ENCODE measurements at regions not wholly inside any gene's neighbourhood (a gene's known extent, or its start where the extent isn't known, plus 50 kb on each side); places are given as distances from the start of the nearest gene placed in this dataset.

DNA sequence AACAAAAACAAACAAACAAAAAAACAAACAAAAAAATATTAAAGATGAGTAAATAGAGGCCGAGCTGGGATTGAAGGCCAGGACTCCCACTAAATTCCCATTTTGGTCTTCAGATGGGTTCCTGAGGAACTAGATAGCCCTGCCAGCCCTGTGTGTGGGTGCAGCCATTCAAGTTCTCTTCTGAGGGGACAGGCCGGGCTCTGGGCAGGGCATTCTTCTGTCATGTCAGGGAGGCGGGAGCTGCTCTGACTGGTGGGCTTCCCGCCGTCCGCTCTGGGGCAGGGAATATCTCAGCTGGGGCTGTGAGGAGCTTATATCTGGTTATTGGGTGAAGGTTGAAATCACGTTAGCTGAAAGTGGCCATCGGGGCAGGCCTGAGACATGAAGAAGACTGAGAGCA is 127.3 kb upstream of the CXCR4 start:
- Histone ChIP-seq H3K27ac (ENCODE audit: low read length) (no peak overlapping the region), H3K4me3 (ENCODE audit: low read depth in 2 of 2, low read length in 2 of 2) (no peak overlapping the region), H3K4me1 (ENCODE audit: control insufficient read depth, insufficient read depth, low read length) (no peaks in the 10 kb centered on the region), H3K27me3 (ENCODE audit: control insufficient read depth, insufficient read depth, low read length) (no peaks in the 10 kb centered on the region), H3K36me3 (ENCODE audit: control insufficient read depth, insufficient read depth, low read length) (no peaks in the 10 kb centered on the region), H3K9me3 (ENCODE audit: control insufficient read depth, insufficient read depth, low read depth, low read length) (no peaks in the 10 kb centered on the region)
- BruUV-seq (replicated peaks) = no TSS peak
- TF ChIP-seq, protein P1, sequence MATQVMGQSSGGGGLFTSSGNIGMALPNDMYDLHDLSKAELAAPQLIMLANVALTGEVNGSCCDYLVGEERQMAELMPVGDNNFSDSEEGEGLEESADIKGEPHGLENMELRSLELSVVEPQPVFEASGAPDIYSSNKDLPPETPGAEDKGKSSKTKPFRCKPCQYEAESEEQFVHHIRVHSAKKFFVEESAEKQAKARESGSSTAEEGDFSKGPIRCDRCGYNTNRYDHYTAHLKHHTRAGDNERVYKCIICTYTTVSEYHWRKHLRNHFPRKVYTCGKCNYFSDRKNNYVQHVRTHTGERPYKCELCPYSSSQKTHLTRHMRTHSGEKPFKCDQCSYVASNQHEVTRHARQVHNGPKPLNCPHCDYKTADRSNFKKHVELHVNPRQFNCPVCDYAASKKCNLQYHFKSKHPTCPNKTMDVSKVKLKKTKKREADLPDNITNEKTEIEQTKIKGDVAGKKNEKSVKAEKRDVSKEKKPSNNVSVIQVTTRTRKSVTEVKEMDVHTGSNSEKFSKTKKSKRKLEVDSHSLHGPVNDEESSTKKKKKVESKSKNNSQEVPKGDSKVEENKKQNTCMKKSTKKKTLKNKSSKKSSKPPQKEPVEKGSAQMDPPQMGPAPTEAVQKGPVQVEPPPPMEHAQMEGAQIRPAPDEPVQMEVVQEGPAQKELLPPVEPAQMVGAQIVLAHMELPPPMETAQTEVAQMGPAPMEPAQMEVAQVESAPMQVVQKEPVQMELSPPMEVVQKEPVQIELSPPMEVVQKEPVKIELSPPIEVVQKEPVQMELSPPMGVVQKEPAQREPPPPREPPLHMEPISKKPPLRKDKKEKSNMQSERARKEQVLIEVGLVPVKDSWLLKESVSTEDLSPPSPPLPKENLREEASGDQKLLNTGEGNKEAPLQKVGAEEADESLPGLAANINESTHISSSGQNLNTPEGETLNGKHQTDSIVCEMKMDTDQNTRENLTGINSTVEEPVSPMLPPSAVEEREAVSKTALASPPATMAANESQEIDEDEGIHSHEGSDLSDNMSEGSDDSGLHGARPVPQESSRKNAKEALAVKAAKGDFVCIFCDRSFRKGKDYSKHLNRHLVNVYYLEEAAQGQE (IDR thresholded peaks at IDR 0.05; ENCODE audit: insufficient read depth in 1 of 2, low read depth in 2 of 2, low read length in 1 of 2) = no peak
- TF ChIP-seq TCF7L2 (IDR thresholded peaks at IDR 0.05; ENCODE audit: low read depth, low read length) (no peak), POLR2AphosphoS5 (IDR thresholded peaks at IDR 0.05; ENCODE audit: low read depth, low read length) (no peak), SIN3A (IDR thresholded peaks at IDR 0.05; ENCODE audit: borderline replicate concordance, insufficient read depth, low read depth, low read length) (no peak)
- TF ChIP-seq, protein P2, sequence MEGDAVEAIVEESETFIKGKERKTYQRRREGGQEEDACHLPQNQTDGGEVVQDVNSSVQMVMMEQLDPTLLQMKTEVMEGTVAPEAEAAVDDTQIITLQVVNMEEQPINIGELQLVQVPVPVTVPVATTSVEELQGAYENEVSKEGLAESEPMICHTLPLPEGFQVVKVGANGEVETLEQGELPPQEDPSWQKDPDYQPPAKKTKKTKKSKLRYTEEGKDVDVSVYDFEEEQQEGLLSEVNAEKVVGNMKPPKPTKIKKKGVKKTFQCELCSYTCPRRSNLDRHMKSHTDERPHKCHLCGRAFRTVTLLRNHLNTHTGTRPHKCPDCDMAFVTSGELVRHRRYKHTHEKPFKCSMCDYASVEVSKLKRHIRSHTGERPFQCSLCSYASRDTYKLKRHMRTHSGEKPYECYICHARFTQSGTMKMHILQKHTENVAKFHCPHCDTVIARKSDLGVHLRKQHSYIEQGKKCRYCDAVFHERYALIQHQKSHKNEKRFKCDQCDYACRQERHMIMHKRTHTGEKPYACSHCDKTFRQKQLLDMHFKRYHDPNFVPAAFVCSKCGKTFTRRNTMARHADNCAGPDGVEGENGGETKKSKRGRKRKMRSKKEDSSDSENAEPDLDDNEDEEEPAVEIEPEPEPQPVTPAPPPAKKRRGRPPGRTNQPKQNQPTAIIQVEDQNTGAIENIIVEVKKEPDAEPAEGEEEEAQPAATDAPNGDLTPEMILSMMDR (IDR thresholded peaks at IDR 0.05) = no peak
- POLR2A ChIA-PET = no interaction called here
- DNase-seq (ENCODE audit: low read depth, low spot score) (no peak), ATAC-seq (no peak)
- in situ Hi-C loops (cut with HindIII; ENCODE audit: low pct_unique_long_range_greater_than_20kb, low sequenced_read_pairs) (no loop called here), intact Hi-C loops (cut with micrococcal nuclease; ENCODE audit: unreplicated experiment) (no loop called here)
- CTCF ChIA-PET = no interaction called here

DNA sequence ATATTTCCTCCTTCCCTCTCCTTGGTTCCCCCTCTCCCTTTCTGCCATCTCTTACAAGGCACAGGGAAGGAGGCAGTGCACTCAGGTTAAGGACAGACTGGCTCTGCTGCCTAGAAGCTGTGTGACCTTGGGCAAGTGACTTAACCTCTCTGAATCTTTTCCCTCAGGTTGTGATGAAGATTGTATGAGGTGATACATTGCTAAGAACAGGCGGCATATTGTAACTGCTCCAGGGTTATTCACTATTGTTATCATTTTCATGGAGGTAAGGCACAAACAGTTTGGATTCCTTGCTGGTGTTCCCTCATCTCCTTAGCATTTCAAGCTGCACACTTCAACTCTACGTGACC is 126.6 kb upstream of the CXCR4 start:
- DNase-seq (ENCODE audit: low read depth, low spot score) = no peak
- no peak for ATAC-seq
- H3K36me3 ChIP-seq (ENCODE audit: control insufficient read depth, insufficient read depth, low read length) = no peaks in the 10 kb centered on the region
- ChIA-PET POLR2A (no interaction called here), CTCF (no interaction called here)
- TF ChIP-seq, protein P2 (IDR thresholded peaks at IDR 0.05) = no peak
- no peak for TF ChIP-seq SIN3A (IDR thresholded peaks at IDR 0.05; ENCODE audit: borderline replicate concordance, insufficient read depth, low read depth, low read length)
- no peak for TF ChIP-seq TCF7L2 (IDR thresholded peaks at IDR 0.05; ENCODE audit: low read depth, low read length)
- TF ChIP-seq, protein P1 (IDR thresholded peaks at IDR 0.05; ENCODE audit: insufficient read depth in 1 of 2, low read depth in 2 of 2, low read length in 1 of 2) = no peak
- no peak for TF ChIP-seq POLR2AphosphoS5 (IDR thresholded peaks at IDR 0.05; ENCODE audit: low read depth, low read length)
- intact Hi-C loops (cut with micrococcal nuclease; ENCODE audit: unreplicated experiment) = no loop called here
- H3K4me1 ChIP-seq (ENCODE audit: control insufficient read depth, insufficient read depth, low read length) = no peaks in the 10 kb centered on the region
- in situ Hi-C loops (cut with HindIII; ENCODE audit: low pct_unique_long_range_greater_than_20kb, low sequenced_read_pairs) = no loop called here
- no peaks in the 10 kb centered on the region for H3K27me3 ChIP-seq (ENCODE audit: control insufficient read depth, insufficient read depth, low read length)
- BruUV-seq (replicated peaks) = no TSS peak
- no peak overlapping the region for H3K4me3 ChIP-seq (ENCODE audit: low read depth in 2 of 2, low read length in 2 of 2)
- H3K27ac ChIP-seq (ENCODE audit: low read length) = no peak overlapping the region
- H3K9me3 ChIP-seq (ENCODE audit: control insufficient read depth, insufficient read depth, low read depth, low read length) = no peaks in the 10 kb centered on the region
